Neural progenitor cell (in vitro differentiated cells): ENCODE measurements at regions not wholly inside any gene's neighbourhood (a gene's known extent, or its start where the extent isn't known, plus 50 kb on each side); places are given as distances from the start of the nearest gene placed in this dataset.

Experiments used
- DNase-seq: peaks from one replicate; pipeline ENCODE4 v3.0.0-alpha.2; 2016; ENCODE audit warnings: low spot score
- H2AFZ ChIP-seq: fragments of 200-600 bp; sonication (generic); replicated peaks from 2 replicates; pipeline ENCODE4 v1.6.1; 2016; ENCODE audit warnings: antibody characterized with exemption
- H3F3A ChIP-seq: fragments of 200-600 bp; sonication (generic); 2 replicates; pipeline ENCODE4 v1.6.1; 2016; ENCODE audit warnings: antibody characterized with exemption, low read depth
- H3K27ac ChIP-seq: fragments of 200-600 bp; sonication (generic); 2 replicates; pipeline ENCODE4 v1.5.1; 2016; ENCODE audit warnings: mild to moderate bottlenecking
- H3K27me3 ChIP-seq: fragments of 200-600 bp; sonication (generic); 2 replicates; pipeline ENCODE4 v1.6.1; 2016; ENCODE audit warnings: mild to moderate bottlenecking, moderate library complexity
- H3K36me3 ChIP-seq: fragments of 200-600 bp; sonication (generic); 2 replicates; pipeline ENCODE4 v1.5.1; 2016
- H3K4me1 ChIP-seq: fragments of 200-600 bp; sonication (generic); 2 replicates; pipeline ENCODE4 v1.6.1; 2016; ENCODE audit warnings: mixed run types
- H3K4me2 ChIP-seq: fragments of 200-600 bp; sonication (generic); 2 replicates; pipeline ENCODE4 v1.6.1; 2016
- H3K4me3 ChIP-seq: fragments of 200-600 bp; sonication (generic); 2 replicates; pipeline ENCODE4 v1.5.1; 2016
- H3K79me2 ChIP-seq: fragments of 200-600 bp; sonication (generic); 2 replicates; pipeline ENCODE4 v1.6.1; 2016; ENCODE audit warnings: low read depth
- H3K9ac ChIP-seq: fragments of 200-600 bp; sonication (generic); 2 replicates; pipeline ENCODE4 v1.6.1; 2016
- H3K9me3 ChIP-seq: fragments of 200-600 bp; sonication (generic); 2 replicates; pipeline ENCODE4 v1.5.1; 2016; ENCODE audit warnings: low read depth
- H4K20me1 ChIP-seq: fragments of 200-600 bp; sonication (generic); 2 replicates; pipeline ENCODE4 v1.6.1; 2016; ENCODE audit warnings: low read depth
- H3K27ac Mint-ChIP-seq: 3 replicates; pipeline ENCODE4 v1.8.0; 2021; ENCODE audit warnings: mixed read lengths
- H3K27me3 Mint-ChIP-seq: 2 replicates; pipeline ENCODE4 v1.8.0; 2022; ENCODE audit warnings: low read depth, mild to moderate bottlenecking, inconsistent platforms, moderate library complexity, mixed read lengths; ENCODE audit not compliant: insufficient read depth
- H3K36me3 Mint-ChIP-seq: 3 replicates; pipeline ENCODE4 v1.8.0; 2021; ENCODE audit warnings: mixed read lengths
- H3K4me1 Mint-ChIP-seq: 3 replicates; pipeline ENCODE4 v1.8.0; 2021; ENCODE audit warnings: mixed read lengths
- H3K4me3 Mint-ChIP-seq: 3 replicates; pipeline ENCODE4 v1.8.0; 2021; ENCODE audit warnings: mild to moderate bottlenecking, moderate library complexity, mixed read lengths
- H3K9me3 Mint-ChIP-seq: 3 replicates; pipeline ENCODE4 v1.8.0; 2020; ENCODE audit warnings: mixed read lengths
- CTCF ChIP-seq: fragments of 200-600 bp; sonication (generic); IDR thresholded peaks from 2 replicates; pipeline ENCODE4 v1.5.1; 2017; ENCODE audit warnings: antibody characterized with exemption, mild to moderate bottlenecking
- EZH2 ChIP-seq: fragments of 200-600 bp; sonication (generic); IDR thresholded peaks from 2 replicates; pipeline ENCODE4 v1.6.1; 2017; ENCODE audit warnings: antibody characterized with exemption, mild to moderate bottlenecking, moderate library complexity
- EZH2phosphoT487 ChIP-seq: fragments of 200-600 bp; sonication (generic); IDR thresholded peaks from 2 replicates; pipeline ENCODE4 v1.6.1; 2017; ENCODE audit warnings: antibody characterized with exemption

DNA sequence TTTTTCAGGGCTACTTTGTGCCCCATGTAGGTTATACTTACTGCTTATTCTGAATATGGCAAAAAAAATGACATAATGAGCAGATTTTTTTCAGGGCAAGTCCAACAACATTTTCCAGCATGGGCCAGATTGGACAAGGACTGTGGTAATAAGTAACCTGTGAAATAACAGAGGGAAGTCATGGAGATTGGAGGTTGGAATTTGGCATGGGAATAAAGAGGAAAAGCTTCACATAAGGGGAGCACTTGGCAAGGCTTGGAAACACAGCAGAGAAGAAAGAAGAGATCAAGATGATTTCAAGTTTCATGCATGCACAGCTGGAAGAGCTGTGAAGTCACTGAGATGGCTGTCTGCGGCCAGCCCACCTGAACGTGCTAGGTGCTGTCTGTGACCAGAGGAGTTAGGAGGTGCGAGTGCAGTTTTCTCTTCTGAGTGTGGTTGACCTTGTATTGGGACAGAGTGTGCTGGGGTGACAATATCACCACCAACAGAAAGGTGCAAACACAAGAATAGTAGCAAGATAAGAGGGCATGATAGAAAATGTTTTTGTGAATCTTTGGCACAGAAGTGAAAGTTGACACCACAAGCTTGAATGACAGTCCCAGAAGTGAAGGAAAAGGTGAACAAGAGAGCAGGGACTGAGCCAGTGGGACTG lies 71.1 kb upstream of the DSC1 start:
- no peaks in the 10 kb centered on the region for H4K20me1 ChIP-seq
- no peak for DNase-seq
- Mint-ChIP-seq H3K4me3 (no peak overlapping the region), H3K36me3 (no peaks in the 10 kb centered on the region), H3K27me3 (peaks cover 2% of the 10 kb centered on the region), H3K27ac (no peak overlapping the region), H3K9me3 (no peaks in the 10 kb centered on the region), H3K4me1 (peaks cover 7% of the 10 kb centered on the region)
- no peak overlapping the region for H3K4me2 ChIP-seq
- H2AFZ ChIP-seq, result peak overlapping the region; percentile 29
- no peaks in the 10 kb centered on the region for H3K79me2 ChIP-seq
- no peak overlapping the region for H3K27ac ChIP-seq
- no peaks in the 10 kb centered on the region for H3K9me3 ChIP-seq
- H3K36me3 ChIP-seq, result no peaks in the 10 kb centered on the region
- TF ChIP-seq EZH2phosphoT487 (no peak), CTCF (no peak), EZH2 (no peak)
- no peaks in the 10 kb centered on the region for H3K4me1 ChIP-seq
- H3K27me3 ChIP-seq, result no peaks in the 10 kb centered on the region
- H3K4me3 ChIP-seq, result no peak overlapping the region
- no peak overlapping the region for H3K9ac ChIP-seq
- H3F3A ChIP-seq, result no peaks in the 10 kb centered on the region

- H3K4me3 Mint-ChIP-seq, result no peak overlapping the region
- DNase-seq, result no peak
- no peak for TF ChIP-seq EZH2phosphoT487
- TF ChIP-seq EZH2, result no peak
- H3K9me3 Mint-ChIP-seq, result no peaks in the 10 kb centered on the region
- H3K27me3 ChIP-seq, result no peaks in the 10 kb centered on the region
- H3K79me2 ChIP-seq, result no peaks in the 10 kb centered on the region
- no peaks in the 10 kb centered on the region for H3K36me3 ChIP-seq
- peaks cover 7% of the 10 kb centered on the region for H3K4me1 Mint-ChIP-seq
- H3K36me3 Mint-ChIP-seq, result no peaks in the 10 kb centered on the region
- no peaks in the 10 kb centered on the region for H3F3A ChIP-seq
- H4K20me1 ChIP-seq, result no peaks in the 10 kb centered on the region
- H3K4me2 ChIP-seq, result no peak overlapping the region
- H2AFZ ChIP-seq, result no peak overlapping the region
- H3K9me3 ChIP-seq, result no peaks in the 10 kb centered on the region
- no peak overlapping the region for H3K27ac Mint-ChIP-seq
- H3K9ac ChIP-seq, result no peak overlapping the region
- H3K4me1 ChIP-seq, result peaks cover under 1% of the 10 kb centered on the region
- peaks cover 2% of the 10 kb centered on the region for H3K27me3 Mint-ChIP-seq
- H3K4me3 ChIP-seq, result no peak overlapping the region
- H3K27ac ChIP-seq, result no peak overlapping the region
These were observed 73.2 kb upstream of the DSC1 start for GRCh38 chr18:31235856-31236255.

DNA sequence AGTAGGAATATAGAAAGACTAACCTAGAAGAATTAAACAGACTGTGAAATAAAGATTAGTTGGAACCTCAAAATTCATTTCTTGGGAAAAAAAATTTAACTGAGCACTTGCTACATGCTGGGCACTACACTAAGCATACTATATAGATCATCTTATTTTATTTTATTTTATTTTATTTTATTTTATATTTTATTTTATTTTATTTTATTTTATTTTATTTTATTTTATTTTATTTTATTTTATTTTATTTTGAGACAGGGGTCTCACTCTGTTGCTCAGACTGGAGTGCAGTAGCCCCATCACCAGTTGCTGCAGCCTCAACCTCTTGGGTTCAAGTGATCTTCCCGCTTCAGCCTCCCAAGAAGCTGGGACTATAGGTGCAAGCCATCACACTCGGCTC lies 74.5 kb upstream of the DSC1 start:
- no peak overlapping the region for H3K4me3 ChIP-seq
- H3K9me3 Mint-ChIP-seq, result no peaks in the 10 kb centered on the region
- H3K4me2 ChIP-seq, result no peak overlapping the region
- no peaks in the 10 kb centered on the region for H3K79me2 ChIP-seq
- H3K9ac ChIP-seq, result no peak overlapping the region
- no peak overlapping the region for H2AFZ ChIP-seq
- no peaks in the 10 kb centered on the region for H4K20me1 ChIP-seq
- no peak for DNase-seq
- no peaks in the 10 kb centered on the region for H3K9me3 ChIP-seq
- no peaks in the 10 kb centered on the region for H3K36me3 Mint-ChIP-seq
- H3K27ac Mint-ChIP-seq, result no peak overlapping the region
- no peak overlapping the region for H3K4me3 Mint-ChIP-seq
- H3K27me3 ChIP-seq, result no peaks in the 10 kb centered on the region
- peaks cover 14% of the 10 kb centered on the region for H3K4me1 ChIP-seq
- no peak overlapping the region for H3K27ac ChIP-seq
- TF ChIP-seq EZH2phosphoT487 (no peak), EZH2 (no peak), CTCF (no peak)
- no peaks in the 10 kb centered on the region for H3K36me3 ChIP-seq
- no peaks in the 10 kb centered on the region for H3F3A ChIP-seq
- H3K27me3 Mint-ChIP-seq, result peaks cover 4% of the 10 kb centered on the region
- peaks cover 16% of the 10 kb centered on the region for H3K4me1 Mint-ChIP-seq

DNA sequence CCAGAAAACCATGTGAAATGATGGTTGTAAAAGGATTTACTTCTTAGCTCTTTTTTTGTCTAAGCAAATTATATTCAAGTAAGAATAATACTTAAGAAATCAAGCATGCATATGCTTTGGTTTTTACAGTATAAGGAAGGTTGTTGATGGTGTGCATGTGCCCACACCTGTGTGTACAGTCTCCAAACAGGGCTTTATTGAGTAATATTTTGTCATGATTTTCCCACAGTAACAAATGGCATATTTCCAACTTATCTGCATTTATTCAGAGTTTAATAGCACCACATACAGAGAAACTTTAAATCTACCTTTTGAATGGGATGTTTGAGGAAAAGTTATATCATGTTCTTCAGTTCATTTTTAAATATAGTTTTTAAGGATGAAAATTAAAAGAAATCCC lies 76.5 kb upstream of the DSG1 start:
- Histone ChIP-seq H3K4me2 (peak overlapping the region; percentile 17), H3K4me1 (peaks cover 42% of the 10 kb centered on the region), H3K36me3 (no peaks in the 10 kb centered on the region), H3K79me2 (no peaks in the 10 kb centered on the region), H3K9me3 (no peaks in the 10 kb centered on the region), H3K27me3 (no peaks in the 10 kb centered on the region), H2AFZ (no peak overlapping the region), H4K20me1 (no peaks in the 10 kb centered on the region), H3F3A (no peaks in the 10 kb centered on the region), H3K4me3 (no peak overlapping the region), H3K27ac (no peak overlapping the region), H3K9ac (no peak overlapping the region)
- Mint-ChIP-seq H3K4me3 (no peak overlapping the region), H3K36me3 (no peaks in the 10 kb centered on the region), H3K27me3 (peaks cover 2% of the 10 kb centered on the region), H3K9me3 (no peaks in the 10 kb centered on the region), H3K27ac (no peak overlapping the region), H3K4me1 (peaks cover 45% of the 10 kb centered on the region)
- TF ChIP-seq EZH2 (no peak), CTCF (no peak), EZH2phosphoT487 (no peak)
- no peak for DNase-seq
